NCI-H526 (cell line): ENCODE measurements at regions not wholly inside any gene's neighbourhood (a gene's known extent, or its start where the extent isn't known, plus 50 kb on each side); places are given as distances from the start of the nearest gene placed in this dataset.
A peak's percentile ranks its signal among the peaks of the same experiment; 100 is the strongest.

Experiments
- DNase-seq, 2 experiments: peaks; one replicate each; lab custom pipeline; 2025; lab: John Stamatoyannopoulos, UW

DNA sequence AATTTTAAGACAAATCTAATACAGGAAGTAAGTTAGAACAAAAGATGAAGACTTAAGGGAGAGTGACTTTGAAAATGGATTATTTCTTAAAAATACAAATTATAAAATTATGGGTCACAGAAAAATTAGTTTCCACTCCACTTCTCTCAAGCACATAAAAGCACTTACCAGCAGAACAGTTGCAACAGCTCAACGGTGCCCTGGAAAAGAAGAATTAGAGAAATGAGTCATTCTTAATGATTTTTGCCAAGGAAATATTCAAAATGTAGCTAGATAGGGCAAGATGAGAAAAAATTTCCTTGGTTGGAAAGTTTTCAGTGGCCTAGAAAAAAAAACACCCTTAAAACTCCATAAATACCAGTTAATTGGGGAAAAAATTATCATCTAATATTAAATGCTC, 2185.6 kb upstream of the CELF4 start:
- DNase-seq, result no peak

DNA sequence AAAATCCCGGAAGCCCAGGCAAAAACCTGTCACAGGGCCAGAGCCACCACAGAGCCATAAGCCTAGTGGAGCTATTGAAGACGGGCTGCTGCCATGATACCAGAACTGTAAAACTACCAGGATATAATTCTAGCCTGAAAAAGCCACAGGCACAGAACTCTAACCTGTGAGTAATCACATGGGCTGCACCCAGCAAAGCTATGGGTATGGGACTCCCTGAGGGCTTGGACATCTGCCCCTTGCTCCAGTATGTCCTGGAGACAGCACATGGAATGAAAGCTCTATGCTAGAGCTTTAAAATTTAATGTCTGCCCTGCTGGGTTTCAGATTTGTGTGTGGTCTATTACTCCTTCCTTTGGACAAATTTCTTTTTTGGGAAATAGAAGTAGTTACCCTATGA, 2183.6 kb upstream of the CELF4 start:
- no peak for DNase-seq

DNA sequence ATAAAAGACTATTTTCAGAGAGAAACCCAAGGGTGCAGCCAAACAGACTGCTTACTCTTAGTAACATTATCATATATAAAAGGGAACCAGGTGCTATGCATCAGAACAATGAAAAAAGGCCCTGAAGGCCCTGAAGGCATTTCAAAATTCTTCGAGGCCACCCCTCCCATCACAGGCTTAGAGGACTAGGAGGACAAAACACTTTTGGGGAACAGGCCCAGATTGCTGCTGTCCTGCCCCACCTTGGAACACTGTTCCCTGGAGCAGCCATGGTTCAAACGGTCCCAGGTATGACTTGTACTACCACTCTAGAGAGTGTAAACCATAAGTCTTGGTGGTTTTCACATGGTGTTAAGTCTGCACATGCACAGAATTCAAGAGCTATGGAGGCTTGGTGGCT, 2183.1 kb upstream of the CELF4 start:
- DNase-seq, result no peak

DNA sequence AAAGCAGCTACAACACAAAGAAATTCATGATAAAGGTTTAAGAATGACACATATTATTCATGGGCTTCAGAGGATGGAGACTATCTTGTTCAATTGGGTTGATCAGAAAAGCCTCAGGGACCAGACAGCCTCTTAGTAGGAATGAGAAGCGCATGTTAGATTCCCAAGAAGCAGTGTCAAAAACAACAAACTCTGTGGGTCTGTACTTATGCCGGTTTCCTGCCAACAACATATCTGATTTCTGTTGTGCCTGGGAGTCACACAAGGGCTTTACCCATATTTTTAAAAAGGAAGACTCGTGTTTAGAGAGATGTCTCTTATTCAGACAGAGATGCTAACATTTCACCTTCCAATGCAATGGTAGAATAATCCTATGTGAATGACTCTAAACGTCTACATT, 2180.6 kb upstream of the CELF4 start:
- DNase-seq, result no peak

DNA sequence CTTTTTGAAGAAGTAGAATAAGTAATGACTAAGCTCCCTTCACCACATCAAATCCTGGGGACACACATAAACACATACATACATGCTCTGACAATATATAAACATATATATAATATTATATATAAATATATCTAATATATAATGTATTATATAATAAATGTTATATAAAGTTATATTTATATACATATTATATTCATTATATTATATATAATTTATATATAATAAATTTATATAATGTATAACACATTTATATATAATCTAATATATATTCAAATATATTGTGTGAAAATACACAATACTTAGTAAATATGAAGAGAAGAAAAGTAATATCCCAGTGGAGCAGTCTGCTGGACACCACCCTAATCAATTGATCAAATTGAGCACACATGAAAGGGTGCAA, 2177.9 kb upstream of the CELF4 start:
- DNase-seq, result no peak

DNA sequence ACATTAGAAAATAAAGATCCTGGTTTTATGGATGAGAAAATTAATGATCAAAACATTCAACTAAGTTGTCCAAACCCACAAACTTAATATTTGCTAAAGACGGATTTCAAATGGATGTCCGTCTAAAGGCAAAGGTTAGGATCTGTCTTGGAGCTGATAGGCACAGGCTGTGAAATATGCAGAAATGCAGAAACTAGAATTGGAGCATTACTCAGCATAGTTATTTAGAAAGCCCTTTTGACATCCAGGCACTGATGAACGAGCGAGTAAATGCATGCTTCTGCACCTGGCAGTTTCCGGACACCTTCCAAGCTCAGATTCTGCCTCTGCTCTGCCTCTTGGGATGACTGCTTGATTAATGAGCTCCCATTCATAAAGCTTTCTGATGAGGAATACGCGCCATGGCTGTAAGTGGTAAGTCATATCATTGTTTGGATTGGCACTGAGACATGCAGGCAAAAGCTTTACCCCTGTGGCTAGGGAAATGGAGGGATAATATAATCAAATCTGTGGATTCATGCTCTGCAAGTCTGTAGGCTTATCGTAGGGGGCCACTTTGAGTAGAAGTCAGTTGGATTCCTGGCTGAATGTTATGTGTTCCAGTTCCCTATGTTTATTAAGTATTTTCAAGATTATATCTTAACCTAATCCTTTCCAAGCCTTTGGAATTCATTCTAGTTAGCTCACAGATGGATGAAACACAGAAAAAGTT, 2176.3 kb upstream of the CELF4 start:
- peak; percentile 68 to 72 for DNase-seq

DNA sequence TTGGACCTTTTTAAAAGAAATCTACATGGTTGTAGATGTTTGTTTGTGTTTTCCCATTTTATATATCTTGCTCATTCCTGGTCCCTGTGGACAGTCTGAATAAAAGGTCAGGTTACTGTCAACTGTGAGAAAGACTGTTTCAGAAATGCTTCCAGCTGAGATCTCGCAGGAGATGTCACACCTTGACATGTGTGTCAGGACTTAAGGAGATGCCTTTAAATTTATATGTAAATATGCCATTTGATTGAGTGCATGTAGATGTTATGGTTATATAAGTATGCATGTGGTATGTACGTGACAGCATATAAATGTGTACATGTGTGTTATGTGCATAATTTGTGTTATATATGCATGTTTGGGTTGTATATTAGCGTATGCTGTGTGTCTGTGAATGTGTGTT, 2172.3 kb upstream of the CELF4 start:
- DNase-seq, result no peak

DNA sequence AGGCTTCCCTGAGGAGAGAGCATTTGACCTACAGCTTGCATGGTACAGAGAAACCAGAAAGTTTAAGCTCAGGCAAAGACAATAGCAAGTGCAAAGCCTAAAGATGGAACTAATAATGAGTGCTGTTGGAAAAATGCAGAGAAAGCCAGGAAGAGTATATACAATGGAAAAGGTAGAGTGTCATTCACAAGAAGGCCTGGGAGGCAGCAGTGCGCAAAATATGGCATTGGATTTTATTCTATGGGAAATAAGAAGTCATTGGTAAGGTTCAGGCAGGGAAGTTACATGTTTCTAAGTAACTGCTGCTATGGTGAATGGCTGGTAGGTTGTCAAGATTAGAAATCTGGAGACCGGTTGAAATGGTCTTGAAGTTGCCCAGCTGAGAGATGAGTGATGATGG, 2167.3 kb upstream of the CELF4 start:
- DNase-seq, result no peak

DNA sequence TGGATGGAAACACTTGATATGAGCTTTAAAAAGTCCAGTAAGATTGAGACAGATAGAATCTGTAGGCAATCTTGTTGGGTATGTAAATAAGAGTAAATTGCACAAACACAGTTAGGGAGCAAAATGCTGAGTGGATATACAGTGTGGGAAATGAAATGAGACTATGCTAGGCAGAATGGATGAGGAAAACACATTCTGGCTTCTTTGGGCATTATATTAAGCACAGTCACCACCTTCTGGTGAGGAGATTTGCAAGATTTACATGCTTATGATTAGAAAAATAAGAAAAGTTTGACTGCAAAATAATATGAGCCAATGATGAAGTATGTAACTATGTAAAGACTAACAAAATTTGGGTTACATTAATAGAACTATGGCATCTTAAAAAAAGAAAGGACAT, 2165.0 kb upstream of the CELF4 start:
- DNase-seq, result no peak

DNA sequence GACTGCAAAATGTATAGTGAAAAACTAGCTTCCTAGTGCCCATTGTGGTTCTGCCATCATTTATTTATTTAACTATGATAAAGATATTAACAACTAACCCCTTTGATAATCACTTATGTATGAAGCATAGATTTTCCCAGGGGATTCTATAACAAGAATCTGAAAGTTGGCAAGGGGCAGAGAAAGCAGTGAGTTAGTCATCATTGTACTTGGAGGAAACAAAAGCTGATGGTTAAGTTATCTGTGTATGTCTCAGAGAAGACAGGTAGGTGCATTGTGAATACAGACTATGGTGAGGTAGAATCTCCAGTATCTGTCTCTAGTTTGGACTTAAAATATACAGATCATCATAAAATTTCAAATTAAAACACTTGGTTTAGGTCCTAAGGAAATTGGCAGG, 2159.1 kb upstream of the CELF4 start:
- no peak for DNase-seq

DNA sequence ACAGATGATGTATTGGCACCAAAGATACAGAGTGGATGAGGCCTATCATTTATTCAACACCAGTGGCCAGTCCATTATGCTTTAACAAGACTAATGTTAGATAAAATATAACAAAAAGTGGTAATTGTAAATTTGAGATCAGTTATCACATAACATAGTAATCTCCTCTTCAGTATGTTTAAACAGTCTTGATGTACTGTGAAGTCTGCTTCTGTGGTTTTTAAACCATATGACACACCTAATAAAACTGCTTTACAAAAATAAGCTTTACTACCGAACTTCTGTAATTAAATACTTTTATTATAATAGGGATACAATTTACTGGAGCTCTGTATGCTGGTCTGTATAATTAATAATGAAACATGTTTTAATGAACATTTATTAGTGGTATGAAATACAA, 2156.1 kb upstream of the CELF4 start:
- DNase-seq, result no peak

DNA sequence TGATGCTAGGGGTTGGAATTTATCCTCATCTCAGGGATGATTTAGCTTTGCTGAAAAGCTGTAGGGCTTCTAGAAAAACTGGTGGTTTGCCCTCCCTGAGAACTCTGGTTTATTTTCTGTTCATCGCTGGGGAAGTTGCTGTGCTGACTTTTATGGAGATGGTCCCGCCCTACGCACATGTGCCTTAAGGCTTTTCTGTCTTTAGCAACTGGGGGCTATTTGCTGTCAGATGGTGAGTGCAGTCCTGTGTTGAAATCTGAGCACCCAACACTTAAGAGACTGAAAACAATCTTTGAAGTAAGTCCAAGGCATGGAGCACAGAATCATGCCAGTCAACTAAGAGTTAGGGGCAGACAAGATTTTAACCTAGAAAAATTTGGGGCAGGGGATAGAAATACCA, 2148.4 kb upstream of the CELF4 start:
- DNase-seq, result no peak

DNA sequence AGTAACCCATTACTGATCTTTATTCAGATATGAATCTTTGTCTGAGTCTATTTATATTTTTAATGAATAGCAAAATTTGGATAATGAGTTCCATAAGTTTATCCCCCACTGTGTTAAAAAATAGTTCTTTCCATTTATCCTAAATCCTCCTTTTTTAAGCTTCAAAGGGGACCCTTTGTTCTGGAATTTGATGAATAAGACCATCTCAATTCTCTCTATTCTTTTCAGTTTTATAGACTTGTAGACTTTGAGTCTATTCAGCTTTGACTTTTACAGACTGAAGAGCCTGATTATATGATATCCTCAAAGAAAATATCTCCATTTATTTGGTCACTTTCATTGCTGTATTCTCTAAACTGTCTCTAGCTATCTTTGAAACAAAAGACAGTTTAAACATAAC, 2146.1 kb upstream of the CELF4 start:
- no peak for DNase-seq

DNA sequence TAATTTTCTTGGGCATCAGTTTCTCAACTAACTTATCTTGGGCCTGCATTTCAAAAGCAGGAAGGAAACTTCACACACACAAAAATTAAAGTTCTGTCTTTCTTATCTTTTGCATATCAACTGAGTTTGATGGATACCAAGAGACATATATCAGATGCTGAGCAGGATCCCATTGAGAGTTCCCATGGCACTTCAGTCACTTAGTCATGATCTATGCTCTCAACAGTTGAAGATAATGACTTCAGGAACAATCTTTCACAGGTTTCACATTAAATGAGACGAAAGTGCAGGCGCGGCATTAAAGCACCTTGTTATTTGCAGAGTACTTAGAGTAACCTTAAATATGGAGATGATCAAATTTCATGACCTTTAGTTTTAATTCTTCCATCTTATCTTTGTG, 2139.8 kb upstream of the CELF4 start:
- DNase-seq, result no peak

DNA sequence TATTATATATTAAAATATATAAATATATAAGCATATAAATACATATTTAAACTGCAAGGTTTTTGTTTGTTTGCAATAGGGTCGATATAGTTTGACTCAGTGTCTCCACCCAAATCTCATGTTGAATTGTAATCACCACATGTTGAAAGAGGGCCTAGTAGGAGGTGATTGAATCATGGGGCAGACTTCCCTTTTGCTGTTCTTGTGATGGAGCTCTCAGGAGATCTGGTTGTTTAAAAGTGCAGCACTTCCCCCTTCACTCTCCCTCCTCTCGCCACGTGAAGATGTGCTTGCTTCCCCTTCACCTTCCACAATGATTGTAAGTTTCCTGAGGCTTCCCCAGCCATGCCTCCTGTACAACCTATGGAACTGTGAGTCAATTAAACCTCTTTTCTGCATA, 2137.3 kb upstream of the CELF4 start:
- DNase-seq, result no peak

DNA sequence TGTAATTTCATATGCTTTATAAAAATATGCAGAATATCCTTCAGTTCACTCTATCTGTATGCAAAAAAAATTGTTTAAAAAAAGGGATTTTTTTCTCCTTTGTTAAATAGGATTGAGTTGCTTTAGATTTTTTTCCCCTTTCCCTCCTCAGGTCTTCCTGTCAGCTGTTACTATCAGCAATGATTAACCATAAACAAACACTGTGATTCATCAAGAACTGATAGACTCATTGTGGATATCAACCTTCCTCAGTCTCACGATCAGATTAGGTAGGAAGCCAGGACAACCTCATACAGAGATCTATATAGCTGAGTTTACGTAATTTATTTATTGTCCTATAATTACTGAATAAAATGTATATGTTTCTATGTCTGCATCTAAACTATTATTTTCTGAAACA, 2136.2 kb upstream of the CELF4 start:
- DNase-seq, result no peak

DNA sequence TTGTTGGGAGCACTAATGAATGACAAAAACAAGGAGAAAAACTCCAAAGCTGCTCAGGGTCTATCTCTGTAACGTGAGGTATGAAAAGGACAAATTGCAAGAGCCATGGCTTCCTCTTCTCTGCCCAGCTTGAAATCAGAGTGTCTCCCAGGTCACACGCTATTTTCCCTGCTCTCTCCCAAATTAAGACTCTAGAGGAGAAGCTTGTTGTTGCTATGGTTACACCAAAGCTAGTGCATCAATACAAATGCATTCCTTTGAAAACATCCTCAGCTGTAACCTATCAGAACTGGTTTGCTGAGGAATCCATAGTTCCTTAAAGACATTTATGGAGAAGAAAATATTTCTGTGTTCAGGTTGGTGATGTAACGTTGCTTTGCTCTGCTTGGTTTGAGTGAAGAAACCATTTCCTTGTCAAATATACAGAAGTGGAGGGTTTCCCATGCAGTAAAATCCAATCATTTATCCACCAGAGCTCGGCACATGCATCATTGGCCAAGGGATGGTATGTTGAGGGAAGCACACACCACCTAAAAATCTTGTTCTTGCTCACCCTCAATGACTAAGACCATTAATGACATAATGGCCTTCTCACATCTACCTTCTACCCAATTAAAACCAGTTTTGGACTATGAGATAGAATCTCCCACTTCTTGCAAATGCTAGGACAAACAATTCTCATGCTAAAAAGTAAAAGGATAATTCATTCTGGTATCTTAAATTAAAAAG, 2135.6 kb upstream of the CELF4 start:
- no peak for DNase-seq

DNA sequence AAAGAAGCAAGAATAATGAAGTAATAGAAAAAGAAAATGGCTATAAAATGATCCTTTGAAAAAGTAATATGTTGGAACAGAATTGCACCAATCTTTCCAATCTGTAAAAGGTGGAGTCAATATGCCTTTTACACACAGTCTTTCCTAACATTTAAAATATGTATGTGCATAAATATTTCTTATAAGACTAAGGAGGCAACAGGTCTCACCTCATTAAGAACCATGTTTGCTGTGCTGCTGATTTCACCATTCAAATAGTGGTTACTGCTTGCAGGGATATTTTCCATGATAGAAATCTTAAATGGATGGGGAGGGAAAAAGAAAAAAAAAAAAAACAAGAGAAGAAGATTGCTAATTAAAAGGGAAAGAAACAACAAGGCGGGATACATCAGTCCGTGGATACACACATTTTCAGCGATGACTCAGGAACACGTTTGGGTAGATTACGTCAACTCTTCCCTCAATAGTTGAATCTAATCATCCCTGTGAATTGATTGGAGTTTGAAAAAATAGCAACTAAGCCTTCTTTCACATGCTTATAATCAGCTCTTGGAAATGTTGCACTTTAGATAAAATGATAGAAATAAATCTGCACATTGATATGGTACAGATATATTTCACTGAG, 2133.9 kb upstream of the CELF4 start:
- DNase-seq, result no peak

DNA sequence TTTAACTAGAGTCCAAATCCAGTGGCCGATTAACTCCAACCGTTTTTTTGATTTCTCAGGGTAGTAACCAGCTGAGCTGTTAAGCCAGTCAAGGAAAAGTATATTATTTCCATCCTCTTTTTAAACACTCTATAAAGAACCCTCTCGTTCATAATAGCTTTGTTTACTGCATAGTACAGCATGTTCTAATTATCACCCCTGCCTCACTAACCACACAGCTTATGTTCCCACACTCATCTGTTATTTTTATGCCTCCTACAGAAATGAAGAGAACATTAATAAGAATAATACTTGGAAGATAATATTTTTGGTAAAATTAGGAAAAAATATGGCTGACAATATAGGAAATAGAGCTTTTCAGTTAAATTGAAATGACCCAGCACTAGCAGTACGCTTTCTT, 2132.8 kb upstream of the CELF4 start:
- DNase-seq, result no peak

DNA sequence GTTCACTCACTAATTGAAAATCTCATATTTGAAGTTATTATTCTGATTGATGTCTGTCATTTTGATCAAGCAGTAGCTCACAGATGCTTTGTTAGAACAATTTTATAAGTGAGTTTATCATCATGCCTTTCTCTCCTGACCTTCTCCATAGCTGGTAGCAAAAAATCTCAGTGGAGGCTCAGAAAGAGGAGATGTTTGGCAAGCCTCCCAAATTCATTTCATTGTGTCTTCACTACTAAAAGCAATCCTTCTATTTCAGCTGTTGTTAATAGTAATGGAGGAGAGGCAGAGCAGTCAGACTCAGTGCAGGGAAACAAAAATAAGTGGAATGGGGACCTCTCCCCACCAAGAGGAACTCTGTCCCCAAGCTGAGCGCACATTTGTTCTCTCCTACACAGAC, 2127.8 kb upstream of the CELF4 start:
- no peak for DNase-seq

DNA sequence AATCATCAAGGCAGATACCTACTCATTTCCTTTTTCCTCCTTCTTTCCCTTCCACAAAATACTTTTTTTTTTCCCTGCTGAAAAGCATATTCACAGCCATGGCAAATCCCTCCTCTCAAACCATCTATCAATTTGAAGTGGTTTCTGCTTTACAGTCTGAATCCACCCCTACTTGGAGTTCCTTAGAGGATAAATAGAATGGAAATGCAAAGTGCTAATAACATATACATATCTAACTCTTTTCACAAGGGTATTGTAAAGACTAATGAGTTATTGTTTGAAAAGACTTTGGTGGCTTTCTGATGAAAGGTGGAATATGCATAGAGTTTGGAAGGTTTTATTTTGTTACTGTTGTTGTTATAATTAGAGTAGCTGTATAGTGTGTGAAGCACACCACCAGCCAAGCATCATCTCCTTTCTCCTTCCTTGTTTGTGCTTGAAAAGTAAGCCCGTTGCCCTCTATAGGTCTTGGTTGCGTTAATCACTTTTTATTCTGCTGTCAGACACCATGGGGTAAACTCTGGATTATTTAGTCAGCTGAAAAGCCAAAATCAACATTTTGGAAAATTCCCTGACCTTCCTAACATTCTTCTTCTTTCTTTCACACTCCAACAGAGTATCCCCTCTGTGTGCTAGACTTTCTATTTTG, 2126.9 kb upstream of the CELF4 start:
- DNase-seq, result no peak

DNA sequence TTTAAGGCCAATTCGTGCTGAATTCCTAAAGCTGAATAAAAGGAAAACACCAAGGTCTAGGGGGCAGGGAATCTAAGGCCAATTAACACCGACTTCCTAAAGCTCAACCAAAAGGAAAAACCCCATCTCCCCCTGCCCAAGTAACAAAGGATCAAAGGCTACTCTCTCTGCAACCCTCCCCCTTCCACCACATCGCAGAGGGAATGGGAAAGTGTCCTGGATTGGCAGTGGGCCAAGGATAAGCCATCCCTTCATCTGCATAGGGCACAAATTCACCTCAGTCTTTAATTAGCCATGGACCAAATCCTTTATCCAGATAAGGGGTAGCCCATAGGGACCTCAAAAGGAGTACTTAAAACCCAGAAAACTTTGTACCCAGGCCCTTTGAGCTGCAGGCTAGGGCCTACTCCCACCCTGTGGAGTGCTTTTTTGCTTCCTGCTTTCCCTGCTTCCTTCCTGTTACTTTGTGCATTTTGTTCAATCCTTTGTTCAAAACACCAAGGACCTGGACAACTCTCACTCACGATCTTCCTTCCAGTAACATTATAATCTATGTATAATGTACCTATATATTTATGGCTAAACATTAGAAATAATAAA, 2119.8 kb upstream of the CELF4 start:
- DNase-seq, result no peak

DNA sequence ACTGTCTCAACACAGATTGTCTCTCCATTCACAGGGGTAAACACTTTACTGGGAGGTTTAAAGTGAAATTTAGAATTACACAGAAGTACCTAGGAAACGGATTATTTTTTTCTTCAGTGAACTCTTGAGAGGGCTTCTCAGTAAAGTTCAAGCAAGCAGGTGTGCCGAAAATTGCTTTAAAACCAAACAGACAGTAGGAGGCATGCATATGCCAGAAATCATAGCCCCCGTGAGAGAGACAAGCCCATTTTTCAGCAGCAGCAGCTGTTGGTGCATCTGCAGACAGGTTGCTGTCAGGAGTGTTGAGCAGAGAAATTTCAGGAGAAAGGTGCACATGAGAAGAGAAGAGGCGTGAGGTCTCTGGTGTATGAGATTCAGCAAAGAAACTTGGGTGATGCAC, 2115.5 kb upstream of the CELF4 start:
- DNase-seq, result no peak
